ENCODE measurements at regions not wholly inside any gene's neighbourhood (a gene's known extent, or its start where the extent isn't known, plus 50 kb on each side); places are given as distances from the start of the nearest gene placed in this dataset.

- Histone ChIP-seq H3K9ac (ENCODE audit: low read length in 3 of 3) (no peak overlapping the region), H3K9me3 (ENCODE audit: control insufficient read depth in 2 of 3, insufficient read depth in 1 of 3, low read length in 3 of 3) (peaks cover 0 to 4% (median 0%) of the 10 kb centered on the region in 3 donors), H3K4me3 (ENCODE audit: low read length in 3 of 3) (no peak overlapping the region), H3K27ac (ENCODE audit: low read depth in 2 of 2, low read length in 2 of 2) (no peak overlapping the region), H3K4me1 (ENCODE audit: control insufficient read depth in 2 of 3, insufficient read depth in 2 of 3, low read depth in 1 of 3, low read length in 3 of 3) (no peaks in the 10 kb centered on the region), H3K36me3 (ENCODE audit: control insufficient read depth in 2 of 3, insufficient read depth in 3 of 3, low read length in 3 of 3) (no peaks in the 10 kb centered on the region), H3K27me3 (ENCODE audit: control insufficient read depth, insufficient read depth, low read length) (no peaks in the 10 kb centered on the region)
- TF ChIP-seq CTCF (IDR thresholded peaks at IDR 0.05; ENCODE audit: borderline replicate concordance, extremely low read depth, insufficient read depth) = no peak
- intact Hi-C loops (cut with DNase I) = no loop called here
- FAIRE-seq (no peak), DNase-seq (no peak)
Measured at GRCh38 chr2:210915912-210916311, 359.5 kb downstream of the CPS1 start.

DNA sequence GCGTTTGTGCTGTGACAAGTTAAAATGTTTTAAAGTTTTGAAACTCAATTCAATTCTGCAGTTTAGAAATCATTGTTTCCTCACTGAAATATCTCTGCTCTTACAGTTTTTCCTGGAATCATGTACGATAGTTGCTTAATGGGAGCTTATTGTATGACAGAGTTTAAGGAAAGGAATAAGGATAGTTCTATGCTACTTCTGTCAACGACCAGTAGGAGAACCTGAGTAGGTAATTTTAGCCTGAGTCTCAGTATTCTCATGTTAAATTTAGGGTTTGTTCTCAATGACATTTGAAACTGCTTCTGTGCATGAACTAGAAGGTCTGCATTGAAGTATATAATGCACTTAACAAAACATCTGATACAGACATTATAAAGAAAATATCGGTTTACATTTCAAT, 361.1 kb downstream of the CPS1 start:
- Histone ChIP-seq H3K9ac (ENCODE audit: low read length in 3 of 3) (no peak overlapping the region), H3K27me3 (ENCODE audit: control insufficient read depth, insufficient read depth, low read length) (no peaks in the 10 kb centered on the region), H3K4me3 (ENCODE audit: low read length in 3 of 3) (no peak overlapping the region), H3K4me1 (ENCODE audit: control insufficient read depth in 2 of 3, insufficient read depth in 2 of 3, low read depth in 1 of 3, low read length in 3 of 3) (no peaks in the 10 kb centered on the region), H3K9me3 (ENCODE audit: control insufficient read depth in 2 of 3, insufficient read depth in 1 of 3, low read length in 3 of 3) (peaks cover 0 to 7% (median 0%) of the 10 kb centered on the region in 3 donors), H3K36me3 (ENCODE audit: control insufficient read depth in 2 of 3, insufficient read depth in 3 of 3, low read length in 3 of 3) (no peaks in the 10 kb centered on the region), H3K27ac (ENCODE audit: low read depth in 2 of 2, low read length in 2 of 2) (no peak overlapping the region)
- TF ChIP-seq CTCF (IDR thresholded peaks at IDR 0.05; ENCODE audit: borderline replicate concordance, extremely low read depth, insufficient read depth) = no peak
- DNase-seq = no peak
- intact Hi-C loops (cut with DNase I) = no loop called here
- FAIRE-seq = no peak

- TF ChIP-seq CTCF (IDR thresholded peaks at IDR 0.05; ENCODE audit: borderline replicate concordance, extremely low read depth, insufficient read depth) = no peak
- FAIRE-seq = no peak
- H3K27ac ChIP-seq (ENCODE audit: low read depth in 2 of 2, low read length in 2 of 2) = no peak overlapping the region
Measured at GRCh38 chr2:210919128-210919527, 362.7 kb downstream of the CPS1 start.

GRCh38 chr2:210922419-210922818, 366.0 kb downstream of the CPS1 start:
- Histone ChIP-seq H3K9me3 (ENCODE audit: control insufficient read depth in 2 of 3, insufficient read depth in 1 of 3, low read length in 3 of 3) (peaks cover 0 to 3% (median 0%) of the 10 kb centered on the region in 3 donors), H3K27ac (ENCODE audit: low read depth in 2 of 2, low read length in 2 of 2) (no peak overlapping the region), H3K4me3 (ENCODE audit: low read length in 3 of 3) (no peak overlapping the region), H3K27me3 (ENCODE audit: control insufficient read depth, insufficient read depth, low read length) (no peaks in the 10 kb centered on the region), H3K9ac (ENCODE audit: low read length in 3 of 3) (no peak overlapping the region), H3K36me3 (ENCODE audit: control insufficient read depth in 2 of 3, insufficient read depth in 3 of 3, low read length in 3 of 3) (no peaks in the 10 kb centered on the region), H3K4me1 (ENCODE audit: control insufficient read depth in 2 of 3, insufficient read depth in 2 of 3, low read depth in 1 of 3, low read length in 3 of 3) (no peaks in the 10 kb centered on the region)
- DNase-seq (no peak), FAIRE-seq (no peak)
- TF ChIP-seq CTCF (IDR thresholded peaks at IDR 0.05; ENCODE audit: borderline replicate concordance, extremely low read depth, insufficient read depth) = no peak
- intact Hi-C loops (cut with DNase I) = no loop called here

More at GRCh38 chr2:210919128-210919527, 362.7 kb downstream of the CPS1 start:
- Histone ChIP-seq H3K9me3 (ENCODE audit: control insufficient read depth in 2 of 3, insufficient read depth in 1 of 3, low read length in 3 of 3) (peaks cover 0 to 3% (median 0%) of the 10 kb centered on the region in 3 donors), H3K27me3 (ENCODE audit: control insufficient read depth, insufficient read depth, low read length) (no peaks in the 10 kb centered on the region), H3K4me1 (ENCODE audit: control insufficient read depth in 2 of 3, insufficient read depth in 2 of 3, low read depth in 1 of 3, low read length in 3 of 3) (no peaks in the 10 kb centered on the region), H3K4me3 (ENCODE audit: low read length in 3 of 3) (no peak overlapping the region), H3K36me3 (ENCODE audit: control insufficient read depth in 2 of 3, insufficient read depth in 3 of 3, low read length in 3 of 3) (no peaks in the 10 kb centered on the region), H3K9ac (ENCODE audit: low read length in 3 of 3) (no peak overlapping the region)
- intact Hi-C loops (cut with DNase I) = no loop called here
- DNase-seq = peak in 1 of 5 donors; percentile 13
